HUES48 (cell line): ENCODE measurements at regions not wholly inside any gene's neighbourhood (a gene's known extent, or its start where the extent isn't known, plus 50 kb on each side); places are given as distances from the start of the nearest gene placed in this dataset.
"Not testable (repeated sequence)": the region's sequence is repeated elsewhere in the genome, so short reads cannot be mapped to it uniquely, and the experiment has no call there.

Source experiments
- H3K27ac ChIP-seq: one replicate; pipeline ENCODE4 v1.7.0; 2013; ENCODE audit warnings: low read depth, low read length, inconsistent platforms
- H3K27me3 ChIP-seq: 2 replicates; pipeline ENCODE4 v1.6.1; 2013; ENCODE audit warnings: mild to moderate bottlenecking, low read length; ENCODE audit not compliant: control insufficient read depth, insufficient read depth
- H3K36me3 ChIP-seq: 2 replicates; pipeline ENCODE4 v1.6.1; 2013; ENCODE audit warnings: low read length; ENCODE audit not compliant: control insufficient read depth, insufficient read depth
- H3K4me1 ChIP-seq: 2 replicates; pipeline ENCODE4 v1.6.1; 2013; ENCODE audit warnings: mild to moderate bottlenecking, low read length; ENCODE audit not compliant: control insufficient read depth, insufficient read depth
- H3K4me3 ChIP-seq: 2 replicates; pipeline ENCODE4 v1.5.1; 2013; ENCODE audit warnings: mild to moderate bottlenecking, low read depth, low read length
- H3K9ac ChIP-seq: 2 replicates; pipeline ENCODE4 v1.6.1; 2013; ENCODE audit warnings: mild to moderate bottlenecking, low read depth, low read length, moderate library complexity
- H3K9me3 ChIP-seq: 2 replicates; pipeline ENCODE4 v1.6.1; 2013; ENCODE audit warnings: low read length; ENCODE audit not compliant: control insufficient read depth, insufficient read depth

DNA sequence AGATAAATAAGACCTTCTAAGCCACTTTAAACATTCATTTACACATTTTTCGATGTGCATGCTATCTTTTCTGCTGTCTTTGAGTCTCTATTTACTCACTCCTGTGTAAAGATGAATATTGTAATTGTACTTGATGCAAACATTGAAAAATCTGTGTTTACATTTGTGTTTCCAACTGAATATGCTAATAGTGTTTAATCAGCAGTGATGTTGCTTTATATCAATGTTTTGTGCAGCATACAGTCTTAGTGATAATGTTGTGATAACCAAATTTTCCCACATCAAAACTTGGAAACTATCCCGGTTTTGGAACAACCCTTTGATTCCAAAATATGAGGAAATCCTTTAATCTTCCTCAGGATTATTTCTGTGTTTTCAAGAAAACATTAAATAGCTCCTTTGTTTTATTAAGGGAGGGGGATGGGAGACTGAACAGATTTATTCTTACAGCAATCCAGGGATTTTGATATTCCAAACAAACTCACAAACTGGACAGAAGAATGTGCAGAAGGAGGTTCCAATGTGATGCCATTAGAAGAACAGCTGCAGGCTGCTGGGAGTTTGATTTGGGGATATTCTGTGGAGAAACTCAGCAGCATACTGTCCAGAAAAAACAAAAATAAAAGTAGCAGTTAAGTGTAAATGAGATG lies 248.0 kb downstream of the S1PR1 start:
- H3K9me3 ChIP-seq = peaks cover 3% of the 10 kb centered on the region; the same call in 1 of the 2 replicates
- no peak overlapping the region for H3K27ac ChIP-seq
- H3K36me3 ChIP-seq = no peaks in the 10 kb centered on the region

DNA sequence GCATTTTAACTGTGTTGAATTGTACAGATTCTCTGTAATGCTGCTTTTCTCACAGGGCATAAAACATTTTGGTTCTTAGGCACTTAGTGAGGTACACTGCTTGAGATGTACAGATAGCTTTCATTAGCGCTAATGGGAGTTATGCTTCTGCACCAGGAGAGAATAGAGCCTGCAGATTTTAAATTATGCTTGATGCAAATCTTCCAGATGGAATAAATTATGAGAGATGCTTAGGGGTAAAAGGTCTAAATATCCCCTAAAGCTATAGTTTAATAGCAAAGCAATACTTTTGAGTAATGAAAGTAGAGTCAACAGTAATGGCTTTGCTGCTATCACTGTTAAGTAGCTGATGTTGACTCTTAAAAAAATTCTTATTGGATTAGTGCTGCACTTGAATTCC lies 248.9 kb downstream of the S1PR1 start:
- H3K9ac ChIP-seq = no peak overlapping the region
- H3K27me3 ChIP-seq = no peaks in the 10 kb centered on the region
- H3K27ac ChIP-seq = no peak overlapping the region
- no peak overlapping the region for H3K4me3 ChIP-seq
- peaks cover 3% of the 10 kb centered on the region; the same call in 1 of the 2 replicates for H3K9me3 ChIP-seq
- peaks cover 17% of the 10 kb centered on the region; the same call in 1 of the 2 replicates for H3K4me1 ChIP-seq
- no peaks in the 10 kb centered on the region for H3K36me3 ChIP-seq

More for the DNA sequence above, 248.0 kb downstream of the S1PR1 start:
- H3K9ac ChIP-seq = no peak overlapping the region
- H3K27me3 ChIP-seq = no peaks in the 10 kb centered on the region
- H3K4me1 ChIP-seq = peaks cover 17% of the 10 kb centered on the region; the same call in 1 of the 2 replicates
- H3K4me3 ChIP-seq = no peak overlapping the region

DNA sequence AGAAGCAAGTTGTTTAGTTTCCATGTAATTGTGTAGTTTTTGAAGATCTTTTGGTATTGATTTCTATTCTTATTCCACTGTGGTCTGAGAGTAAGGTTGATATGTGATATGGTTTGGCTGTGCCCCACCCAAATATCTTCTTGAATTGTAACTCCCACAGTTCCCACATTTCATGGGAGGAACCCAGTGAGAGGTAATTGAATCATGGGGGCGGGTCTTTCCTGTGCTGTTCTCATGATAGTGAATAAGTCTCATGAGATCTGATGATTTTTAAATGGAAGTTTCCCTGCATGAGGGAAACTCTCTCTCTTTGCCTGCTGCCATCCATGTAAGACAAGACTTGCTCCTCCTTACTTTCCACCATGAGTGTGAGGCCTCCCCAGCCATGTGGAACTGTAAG lies 255.3 kb downstream of the S1PR1 start:
- H3K27ac ChIP-seq, H3K4me1 ChIP-seq, H3K9ac ChIP-seq: not testable (repeated sequence)

DNA sequence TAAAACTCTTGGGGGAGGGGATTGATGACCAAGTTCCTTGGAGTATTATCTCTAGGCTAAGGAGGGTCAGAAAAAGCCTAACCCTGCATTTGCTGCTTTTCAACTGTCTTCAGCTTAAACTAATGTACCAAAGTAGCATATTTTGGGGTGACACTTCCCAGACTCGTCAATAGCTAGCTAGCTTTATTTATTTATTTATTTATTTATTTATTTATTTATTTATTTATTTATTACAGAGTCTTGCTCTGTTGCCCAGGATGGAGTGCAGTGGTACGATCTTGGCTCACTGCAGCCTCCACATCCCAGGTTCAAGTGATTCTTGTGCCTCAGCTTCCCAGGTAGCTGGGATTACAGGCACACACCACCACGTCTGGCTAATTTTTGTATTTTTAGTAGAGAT lies 257.1 kb downstream of the S1PR1 start:
- H3K27ac ChIP-seq, H3K9me3 ChIP-seq, H3K4me1 ChIP-seq, H3K9ac ChIP-seq, H3K4me3 ChIP-seq, H3K36me3 ChIP-seq, H3K27me3 ChIP-seq: not testable (repeated sequence)

More for the DNA sequence above, 255.3 kb downstream of the S1PR1 start:
- H3K36me3 ChIP-seq, H3K27me3 ChIP-seq, H3K4me3 ChIP-seq, H3K9me3 ChIP-seq: not testable (repeated sequence)

DNA sequence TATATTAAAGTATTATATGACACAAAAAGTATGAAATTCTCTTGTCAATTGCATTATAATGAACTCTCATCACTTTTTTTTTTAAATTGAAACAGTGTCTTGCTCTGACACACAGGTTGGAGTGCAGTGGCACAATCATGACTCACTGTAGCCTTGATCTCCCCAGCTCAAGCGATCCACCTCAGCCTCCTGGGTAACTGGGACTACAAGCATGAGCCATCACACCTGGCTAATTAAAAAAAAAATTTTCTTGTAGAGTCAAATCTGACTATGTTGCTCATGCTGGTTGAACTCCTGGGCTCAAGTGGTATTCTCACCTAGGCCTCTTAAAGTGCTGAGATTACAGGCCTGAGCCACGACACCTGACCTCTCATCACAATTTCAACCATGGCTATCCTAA lies 259.3 kb downstream of the S1PR1 start:
- H3K9ac ChIP-seq = no peak overlapping the region

DNA sequence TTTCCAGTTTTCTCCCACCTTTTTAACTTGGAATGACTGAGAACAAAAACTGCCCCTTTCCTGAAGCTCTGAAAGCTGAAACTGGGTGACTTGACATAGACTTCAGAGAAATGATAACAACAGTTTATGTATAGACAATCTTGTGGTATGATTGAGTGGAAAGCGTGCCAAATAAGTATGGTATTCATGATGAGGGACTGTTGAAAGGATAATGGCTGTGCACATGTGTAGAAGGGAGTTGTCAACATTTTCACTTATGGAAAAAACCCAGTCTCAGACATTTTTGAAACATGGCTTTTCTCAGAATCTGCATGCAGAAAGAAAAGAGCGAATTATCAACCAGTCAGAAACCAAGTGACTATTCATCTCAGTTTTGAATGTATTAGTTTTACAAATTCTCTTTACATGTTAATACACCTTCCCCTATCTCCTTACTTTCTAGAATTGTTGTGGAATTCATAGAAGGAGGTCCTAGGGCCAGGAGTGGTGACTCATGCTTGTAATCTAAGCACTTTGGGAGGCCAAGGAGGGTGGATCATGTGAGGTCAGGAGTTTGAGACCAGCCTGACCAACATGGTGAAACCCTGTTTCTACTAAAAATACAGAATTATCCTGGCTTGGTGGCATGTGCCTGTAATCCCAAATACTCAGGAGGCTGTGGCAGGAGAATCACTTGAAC lies 261.2 kb downstream of the S1PR1 start:
- Histone ChIP-seq H3K36me3 (no peaks in the 10 kb centered on the region), H3K9me3 (no peaks in the 10 kb centered on the region), H3K27ac (no peak overlapping the region), H3K27me3 (no peaks in the 10 kb centered on the region), H3K9ac (no peak overlapping the region), H3K4me3 (no peak overlapping the region), H3K4me1 (no peaks in the 10 kb centered on the region)

More for the DNA sequence above, 259.3 kb downstream of the S1PR1 start:
- Histone ChIP-seq H3K4me1 (no peaks in the 10 kb centered on the region), H3K36me3 (no peaks in the 10 kb centered on the region), H3K27me3 (no peaks in the 10 kb centered on the region), H3K4me3 (no peak overlapping the region), H3K27ac (no peak overlapping the region), H3K9me3 (no peaks in the 10 kb centered on the region)

DNA sequence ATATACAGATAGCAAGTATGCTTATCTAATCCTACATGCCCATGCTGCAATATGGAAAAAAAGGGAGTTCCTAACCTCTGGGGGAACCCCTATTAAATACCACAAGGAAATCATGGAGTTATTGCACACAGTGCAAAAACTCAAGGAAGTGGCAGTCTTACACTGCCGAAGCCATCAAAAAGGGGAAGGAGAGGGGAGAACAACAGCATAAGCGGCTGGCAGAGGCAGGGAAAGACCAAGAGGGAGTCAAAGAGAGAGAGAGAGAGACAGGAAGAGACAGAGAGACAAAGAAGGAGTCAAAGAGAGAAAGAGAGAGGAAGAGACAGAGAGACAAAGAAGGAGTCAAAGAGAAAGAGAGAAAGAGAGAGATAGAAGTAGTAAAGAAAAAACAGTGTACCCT lies 267.3 kb downstream of the S1PR1 start:
- H3K9me3 ChIP-seq, H3K4me1 ChIP-seq, H3K4me3 ChIP-seq, H3K36me3 ChIP-seq, H3K27me3 ChIP-seq, H3K9ac ChIP-seq, H3K27ac ChIP-seq: not testable (repeated sequence)

DNA sequence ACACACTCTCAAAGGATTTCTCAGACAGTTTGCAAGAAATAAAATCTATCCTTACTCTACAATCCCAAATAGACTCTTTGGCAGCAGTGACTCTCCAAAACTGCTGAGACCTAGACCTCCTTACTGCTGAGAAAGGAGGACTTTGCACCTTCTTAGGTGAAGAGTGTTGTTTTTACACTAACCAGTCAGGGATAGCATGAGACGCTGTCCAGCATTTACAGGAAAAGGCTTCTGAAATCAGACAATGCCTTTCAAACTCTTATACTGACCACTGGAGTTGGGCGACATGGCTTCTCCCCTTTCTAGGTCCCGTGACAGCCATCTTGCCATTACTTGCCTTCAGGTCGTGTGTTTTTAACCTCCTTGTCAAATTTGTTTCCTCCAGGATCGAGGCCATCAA lies 268.4 kb downstream of the S1PR1 start:
- not testable (repeated sequence) for H3K27ac ChIP-seq, H3K27me3 ChIP-seq, H3K36me3 ChIP-seq, H3K9me3 ChIP-seq, H3K4me3 ChIP-seq, H3K4me1 ChIP-seq, H3K9ac ChIP-seq

DNA sequence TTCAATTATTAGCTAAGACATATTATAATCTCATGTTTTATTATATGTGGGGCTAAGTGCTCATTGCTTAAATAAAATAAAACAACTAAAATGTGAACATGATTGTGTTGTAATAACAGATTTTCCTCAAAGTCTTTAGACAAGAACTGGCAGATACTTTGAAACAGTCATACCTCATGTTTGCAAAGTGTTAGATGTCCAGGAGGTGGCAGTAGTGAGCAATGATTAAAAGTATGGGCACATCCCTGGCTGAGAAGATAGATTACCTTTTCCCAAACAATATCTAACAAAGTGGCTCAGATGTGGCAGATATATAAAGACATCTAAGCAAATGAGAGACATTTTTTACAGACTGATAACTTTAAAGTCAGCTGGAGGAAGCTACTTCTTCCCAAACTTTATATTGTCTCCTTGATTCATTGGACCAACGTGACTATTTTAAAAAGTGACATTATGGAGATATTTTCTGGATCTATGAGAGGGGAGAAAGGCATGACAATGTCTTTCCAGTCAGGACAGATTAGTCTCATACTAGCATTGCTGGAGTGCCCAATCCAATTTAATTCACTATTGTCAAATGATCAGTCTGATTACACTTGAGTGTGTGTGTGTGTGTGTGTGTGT lies 269.8 kb downstream of the S1PR1 start:
- H3K27ac ChIP-seq = no peak overlapping the region
- H3K4me3 ChIP-seq = no peak overlapping the region
- no peaks in the 10 kb centered on the region for H3K4me1 ChIP-seq
- H3K36me3 ChIP-seq = no peaks in the 10 kb centered on the region
- no peaks in the 10 kb centered on the region for H3K9me3 ChIP-seq
- no peaks in the 10 kb centered on the region for H3K27me3 ChIP-seq
- no peak overlapping the region for H3K9ac ChIP-seq

DNA sequence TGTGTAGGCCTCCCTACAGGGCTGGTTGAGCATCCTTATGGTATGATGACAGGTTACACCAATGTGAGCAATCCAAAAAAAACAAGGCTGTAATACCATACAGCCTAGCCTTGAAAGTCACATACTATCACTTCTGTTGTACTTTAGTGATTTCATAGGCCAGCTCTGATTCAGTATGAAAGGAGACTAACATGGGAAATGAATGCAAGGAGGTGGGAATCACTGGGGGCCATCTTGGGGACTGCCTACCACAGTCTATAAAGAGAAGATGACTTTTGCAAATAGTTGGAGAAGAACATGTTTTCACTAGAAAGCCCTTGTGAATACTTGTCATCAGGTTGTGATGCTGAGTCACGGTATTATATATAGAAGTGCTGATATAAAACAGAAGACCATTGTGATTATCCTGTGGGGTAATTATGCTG lies 270.7 kb downstream of the S1PR1 start:
- H3K9ac ChIP-seq = no peak overlapping the region

DNA sequence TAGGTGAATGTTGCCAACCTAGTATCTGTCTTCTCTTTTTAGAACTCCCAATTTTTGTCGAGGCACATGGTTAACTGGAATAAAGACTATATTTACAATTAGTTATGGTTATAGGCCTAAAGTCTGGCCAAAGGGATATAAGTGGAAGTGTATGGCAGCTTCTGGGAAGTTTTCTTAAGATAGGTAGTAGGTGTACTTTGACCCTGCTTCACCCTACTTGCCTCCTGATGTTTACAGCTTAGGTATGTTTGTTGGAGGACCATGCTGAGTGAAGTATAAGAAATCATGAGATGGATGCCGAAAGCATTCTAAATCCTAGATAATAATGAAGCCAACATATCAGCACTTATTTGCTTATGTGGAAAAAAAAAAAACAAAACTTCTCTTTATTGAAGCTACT lies 272.1 kb downstream of the S1PR1 start:
- Histone ChIP-seq H3K27ac (no peak overlapping the region), H3K4me1 (no peaks in the 10 kb centered on the region), H3K27me3 (no peaks in the 10 kb centered on the region), H3K36me3 (no peaks in the 10 kb centered on the region), H3K9me3 (no peaks in the 10 kb centered on the region), H3K4me3 (no peak overlapping the region), H3K9ac (no peak overlapping the region)

More for the DNA sequence above, 270.7 kb downstream of the S1PR1 start:
- Histone ChIP-seq H3K4me3 (no peak overlapping the region), H3K27ac (no peak overlapping the region), H3K9me3 (no peaks in the 10 kb centered on the region), H3K4me1 (no peaks in the 10 kb centered on the region), H3K36me3 (no peaks in the 10 kb centered on the region), H3K27me3 (no peaks in the 10 kb centered on the region)
